HepG2 (cell line): ENCODE measurements at regions not wholly inside any gene's neighbourhood (a gene's known extent, or its start where the extent isn't known, plus 50 kb on each side); places are given as distances from the start of the nearest gene placed in this dataset.

Experiments
- ATAC-seq: fragments of 200-7000 bp; cut with Tn5 transposase; 3 replicates; pipeline ENCODE4 v1.9.1; 2020; ENCODE audit warnings: mild to moderate bottlenecking, moderate library complexity
- BruUV-seq: library from RNA; stranded (reverse); fragments of 400-500 nt; replicated peaks from 2 replicates; lab custom pipeline; 2021; lab: Mats Ljungman, UMichigan
- CTCF ChIA-PET: fragments of 300-600 bp; formaldehyde crosslinking; extraction: SDS; loops from one replicate; lab custom pipeline; 2021; ENCODE audit warnings: low total read pairs, inconsistent platforms, low intra/inter-chr PET ratio; lab: Yijun Ruan, JAX
- POLR2A ChIA-PET: fragments of 350-600 bp; sonication (Branson Sonifier 250); formaldehyde crosslinking; loops from one replicate; lab custom pipeline; 2020; ENCODE audit warnings: antibody characterized with exemption, inconsistent platforms; lab: Yijun Ruan, JAX
- DNase-seq: peaks from one replicate; pipeline ENCODE4 v3.0.0-alpha.2; 2015; ENCODE audit warnings: low spot score
- FAIRE-seq: peaks from 3 replicates; lab custom pipeline; 2011; peaks lifted over from hg19 to GRCh38; lab: Jason Lieb, UNC
- H2AFZ ChIP-seq: one replicate; pipeline ENCODE4 v1.6.1; 2011; ENCODE audit warnings: low read length, inconsistent platforms
- H3K27ac ChIP-seq: fragments of 300-600 bp; 3 replicates; pipeline ENCODE4 v1.8.0; 2011; ENCODE audit warnings: mixed run types, mild to moderate bottlenecking, mixed read lengths, low read length, inconsistent platforms; ENCODE audit not compliant: insufficient read depth; ENCODE audit errors: extremely low read length
- H3K27me3 ChIP-seq, 2 experiments: fragments of 200-600 bp in 1 of 2; 2 replicates in 1 of 2; 3 replicates in 1 of 2; pipeline versions ENCODE4 v1.6.0 to v1.8.0; 2011; ENCODE audit warnings: low read length in 2 of 2, mild to moderate bottlenecking in 2 of 2, moderate library complexity in 2 of 2, inconsistent platforms in 1 of 2; ENCODE audit not compliant: insufficient read depth in 2 of 2, control insufficient read depth in 1 of 2
- H3K36me3 ChIP-seq, 2 experiments: fragments of 200-600 bp in 1 of 2; replicated peaks in 1 of 2; 2 replicates in 1 of 2; 3 replicates in 1 of 2; pipeline versions ENCODE4 v1.5.1 to v1.8.0; 2011; ENCODE audit warnings: low read length in 2 of 2, inconsistent platforms in 1 of 2; ENCODE audit not compliant: insufficient read depth in 2 of 2, control insufficient read depth in 1 of 2
- H3K4me1 ChIP-seq: 2 replicates; pipeline ENCODE4 v1.5.1; 2012; ENCODE audit warnings: low read length, inconsistent platforms; ENCODE audit not compliant: insufficient read depth
- H3K4me2 ChIP-seq: 2 replicates; pipeline ENCODE4 v1.6.0; 2011; ENCODE audit warnings: low read depth, low read length, inconsistent platforms
- H3K4me3 ChIP-seq, 3 experiments: fragments of 200-600 bp in 1 of 3; sonication (generic), shearing (Covaris generic) in 1 of 3; replicated peaks in 1 of 3; 2 replicates each; pipeline ENCODE4 v1.5.1; 2011 to 2016; ENCODE audit warnings: low read length in 3 of 3, inconsistent platforms in 2 of 3, low read depth in 2 of 3, mild to moderate bottlenecking in 2 of 3, control low read depth in 1 of 3, mixed read lengths in 1 of 3; ENCODE audit not compliant: insufficient read depth in 1 of 3
- H3K79me2 ChIP-seq: one replicate; pipeline ENCODE4 v1.6.1; 2011; ENCODE audit warnings: low read length, inconsistent platforms; ENCODE audit not compliant: insufficient read depth
- H3K9ac ChIP-seq: 2 replicates; pipeline ENCODE4 v1.6.0; 2011; ENCODE audit warnings: mild to moderate bottlenecking, low read depth, low read length, inconsistent platforms; ENCODE audit not compliant: insufficient read depth
- H3K9me3 ChIP-seq: 2 replicates; pipeline ENCODE4 v1.5.1; 2012; ENCODE audit warnings: mild to moderate bottlenecking, low read length
- H4K20me1 ChIP-seq: 2 replicates; pipeline ENCODE4 v1.6.0; 2011; ENCODE audit warnings: inconsistent platforms, mild to moderate bottlenecking, low read length, moderate library complexity; ENCODE audit not compliant: insufficient read depth
- GRHL1 ChIP-seq: sonication (generic); formaldehyde crosslinking; conservative IDR thresholded peaks from 2 replicates; pipeline ENCODE4 v1.8.0; 2022; ENCODE audit warnings: missing genetic modification reagents
- PTBP1 ChIP-seq: fragments of 200-400 bp; formaldehyde crosslinking; IDR thresholded peaks from 2 replicates; pipeline ENCODE4 v1.6.1; 2018; ENCODE audit warnings: low read length, low read depth; ENCODE audit not compliant: poor library complexity, severe bottlenecking
- ZBTB43 ChIP-seq: sonication (generic); formaldehyde crosslinking; conservative IDR thresholded peaks from 2 replicates; pipeline ENCODE4 v1.4.0; 2020; ENCODE audit warnings: missing genetic modification reagents
- ZFYVE20 ChIP-seq: sonication (generic); formaldehyde crosslinking; IDR thresholded peaks from 2 replicates; pipeline ENCODE4 v1.8.0; 2023; ENCODE audit warnings: low read depth, mild to moderate bottlenecking, moderate library complexity, missing genetic modification reagents, borderline replicate concordance
- ZNF180 ChIP-seq: sonication (generic); formaldehyde crosslinking; IDR thresholded peaks from 2 replicates; pipeline ENCODE4 v1.4.0; 2020; ENCODE audit warnings: low read depth, missing genetic modification reagents, borderline replicate concordance
- ZNF563 ChIP-seq: sonication (generic); formaldehyde crosslinking; IDR thresholded peaks from 2 replicates; pipeline ENCODE4 v1.8.0; 2022; ENCODE audit warnings: mild to moderate bottlenecking, moderate library complexity, missing genetic modification reagents
- in situ Hi-C: cut with HindIII; loops from 2 replicates; pipeline ENCODE4 v1.10.0; 2017; ENCODE audit warnings: low pct_unique_long_range_greater_than_20kb; ENCODE audit not compliant: extremely low pct_ligation_motif_present
- intact Hi-C: fragments of 100-400 bp; cut with micrococcal nuclease; formaldehyde crosslinking; loops from one replicate; pipeline ENCODE4 v1.10.0; 2022; ENCODE audit not compliant: unreplicated experiment
- TF ChIP-seq, protein P1 (sequence below): sonication (generic); formaldehyde crosslinking; IDR thresholded peaks from 2 replicates; pipeline ENCODE4 v1.5.0; 2020; ENCODE audit warnings: mild to moderate bottlenecking, missing genetic modification reagents, borderline replicate concordance
- TF ChIP-seq, protein P2 (sequence below): sonication (generic); formaldehyde crosslinking; IDR thresholded peaks from 2 replicates; pipeline ENCODE4 v1.4.0; 2020; ENCODE audit warnings: missing genetic modification reagents, borderline replicate concordance

GRCh38 chr4:155114790-155115189, 93.6 kb upstream of the NPY2R start:
- Histone ChIP-seq H3K9ac (no peak overlapping the region), H3K4me1 (no peaks in the 10 kb centered on the region), H3K4me2 (no peak overlapping the region), H3K27ac (no peak overlapping the region), H3K4me3 (no peak overlapping the region), H3K27me3 (no peaks in the 10 kb centered on the region), H2AFZ (no peak overlapping the region), H4K20me1 (no peaks in the 10 kb centered on the region), H3K79me2 (no peaks in the 10 kb centered on the region), H3K9me3 (peaks cover 11% of the 10 kb centered on the region), H3K36me3 (no peaks in the 10 kb centered on the region)
- CTCF ChIA-PET, result no interaction called here
- in situ Hi-C loops (no loop called here), intact Hi-C loops (no loop called here)
- ATAC-seq (no peak), FAIRE-seq (no peak), DNase-seq (no peak)
- BruUV-seq, result no TSS peak
- POLR2A ChIA-PET, result no interaction called here
- TF ChIP-seq, protein P1, sequence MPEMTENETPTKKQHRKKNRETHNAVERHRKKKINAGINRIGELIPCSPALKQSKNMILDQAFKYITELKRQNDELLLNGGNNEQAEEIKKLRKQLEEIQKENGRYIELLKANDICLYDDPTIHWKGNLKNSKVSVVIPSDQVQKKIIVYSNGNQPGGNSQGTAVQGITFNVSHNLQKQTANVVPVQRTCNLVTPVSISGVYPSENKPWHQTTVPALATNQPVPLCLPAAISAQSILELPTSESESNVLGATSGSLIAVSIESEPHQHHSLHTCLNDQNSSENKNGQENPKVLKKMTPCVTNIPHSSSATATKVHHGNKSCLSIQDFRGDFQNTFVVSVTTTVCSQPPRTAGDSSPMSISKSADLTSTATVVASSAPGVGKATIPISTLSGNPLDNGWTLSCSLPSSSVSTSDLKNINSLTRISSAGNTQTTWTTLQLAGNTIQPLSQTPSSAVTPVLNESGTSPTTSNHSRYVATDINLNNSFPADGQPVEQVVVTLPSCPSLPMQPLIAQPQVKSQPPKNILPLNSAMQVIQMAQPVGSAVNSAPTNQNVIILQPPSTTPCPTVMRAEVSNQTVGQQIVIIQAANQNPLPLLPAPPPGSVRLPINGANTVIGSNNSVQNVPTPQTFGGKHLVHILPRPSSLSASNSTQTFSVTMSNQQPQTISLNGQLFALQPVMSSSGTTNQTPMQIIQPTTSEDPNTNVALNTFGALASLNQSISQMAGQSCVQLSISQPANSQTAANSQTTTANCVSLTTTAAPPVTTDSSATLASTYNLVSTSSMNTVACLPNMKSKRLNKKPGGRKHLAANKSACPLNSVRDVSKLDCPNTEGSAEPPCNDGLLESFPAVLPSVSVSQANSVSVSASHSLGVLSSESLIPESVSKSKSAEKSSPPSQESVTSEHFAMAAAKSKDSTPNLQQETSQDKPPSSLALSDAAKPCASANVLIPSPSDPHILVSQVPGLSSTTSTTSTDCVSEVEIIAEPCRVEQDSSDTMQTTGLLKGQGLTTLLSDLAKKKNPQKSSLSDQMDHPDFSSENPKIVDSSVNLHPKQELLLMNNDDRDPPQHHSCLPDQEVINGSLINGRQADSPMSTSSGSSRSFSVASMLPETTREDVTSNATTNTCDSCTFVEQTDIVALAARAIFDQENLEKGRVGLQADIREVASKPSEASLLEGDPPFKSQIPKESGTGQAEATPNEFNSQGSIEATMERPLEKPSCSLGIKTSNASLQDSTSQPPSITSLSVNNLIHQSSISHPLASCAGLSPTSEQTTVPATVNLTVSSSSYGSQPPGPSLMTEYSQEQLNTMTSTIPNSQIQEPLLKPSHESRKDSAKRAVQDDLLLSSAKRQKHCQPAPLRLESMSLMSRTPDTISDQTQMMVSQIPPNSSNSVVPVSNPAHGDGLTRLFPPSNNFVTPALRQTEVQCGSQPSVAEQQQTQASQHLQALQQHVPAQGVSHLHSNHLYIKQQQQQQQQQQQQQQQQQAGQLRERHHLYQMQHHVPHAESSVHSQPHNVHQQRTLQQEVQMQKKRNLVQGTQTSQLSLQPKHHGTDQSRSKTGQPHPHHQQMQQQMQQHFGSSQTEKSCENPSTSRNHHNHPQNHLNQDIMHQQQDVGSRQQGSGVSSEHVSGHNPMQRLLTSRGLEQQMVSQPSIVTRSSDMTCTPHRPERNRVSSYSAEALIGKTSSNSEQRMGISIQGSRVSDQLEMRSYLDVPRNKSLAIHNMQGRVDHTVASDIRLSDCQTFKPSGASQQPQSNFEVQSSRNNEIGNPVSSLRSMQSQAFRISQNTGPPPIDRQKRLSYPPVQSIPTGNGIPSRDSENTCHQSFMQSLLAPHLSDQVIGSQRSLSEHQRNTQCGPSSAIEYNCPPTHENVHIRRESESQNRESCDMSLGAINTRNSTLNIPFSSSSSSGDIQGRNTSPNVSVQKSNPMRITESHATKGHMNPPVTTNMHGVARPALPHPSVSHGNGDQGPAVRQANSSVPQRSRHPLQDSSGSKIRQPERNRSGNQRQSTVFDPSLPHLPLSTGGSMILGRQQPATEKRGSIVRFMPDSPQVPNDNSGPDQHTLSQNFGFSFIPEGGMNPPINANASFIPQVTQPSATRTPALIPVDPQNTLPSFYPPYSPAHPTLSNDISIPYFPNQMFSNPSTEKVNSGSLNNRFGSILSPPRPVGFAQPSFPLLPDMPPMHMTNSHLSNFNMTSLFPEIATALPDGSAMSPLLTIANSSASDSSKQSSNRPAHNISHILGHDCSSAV (CRISPR knock-in tag), result no peak
- TF ChIP-seq PTBP1 (no peak), ZFYVE20 (CRISPR knock-in tag) (no peak), ZNF180 (no peak), ZNF563 (no peak), GRHL1 (CRISPR knock-in tag) (no peak), ZBTB43 (no peak)
- TF ChIP-seq, protein P2, sequence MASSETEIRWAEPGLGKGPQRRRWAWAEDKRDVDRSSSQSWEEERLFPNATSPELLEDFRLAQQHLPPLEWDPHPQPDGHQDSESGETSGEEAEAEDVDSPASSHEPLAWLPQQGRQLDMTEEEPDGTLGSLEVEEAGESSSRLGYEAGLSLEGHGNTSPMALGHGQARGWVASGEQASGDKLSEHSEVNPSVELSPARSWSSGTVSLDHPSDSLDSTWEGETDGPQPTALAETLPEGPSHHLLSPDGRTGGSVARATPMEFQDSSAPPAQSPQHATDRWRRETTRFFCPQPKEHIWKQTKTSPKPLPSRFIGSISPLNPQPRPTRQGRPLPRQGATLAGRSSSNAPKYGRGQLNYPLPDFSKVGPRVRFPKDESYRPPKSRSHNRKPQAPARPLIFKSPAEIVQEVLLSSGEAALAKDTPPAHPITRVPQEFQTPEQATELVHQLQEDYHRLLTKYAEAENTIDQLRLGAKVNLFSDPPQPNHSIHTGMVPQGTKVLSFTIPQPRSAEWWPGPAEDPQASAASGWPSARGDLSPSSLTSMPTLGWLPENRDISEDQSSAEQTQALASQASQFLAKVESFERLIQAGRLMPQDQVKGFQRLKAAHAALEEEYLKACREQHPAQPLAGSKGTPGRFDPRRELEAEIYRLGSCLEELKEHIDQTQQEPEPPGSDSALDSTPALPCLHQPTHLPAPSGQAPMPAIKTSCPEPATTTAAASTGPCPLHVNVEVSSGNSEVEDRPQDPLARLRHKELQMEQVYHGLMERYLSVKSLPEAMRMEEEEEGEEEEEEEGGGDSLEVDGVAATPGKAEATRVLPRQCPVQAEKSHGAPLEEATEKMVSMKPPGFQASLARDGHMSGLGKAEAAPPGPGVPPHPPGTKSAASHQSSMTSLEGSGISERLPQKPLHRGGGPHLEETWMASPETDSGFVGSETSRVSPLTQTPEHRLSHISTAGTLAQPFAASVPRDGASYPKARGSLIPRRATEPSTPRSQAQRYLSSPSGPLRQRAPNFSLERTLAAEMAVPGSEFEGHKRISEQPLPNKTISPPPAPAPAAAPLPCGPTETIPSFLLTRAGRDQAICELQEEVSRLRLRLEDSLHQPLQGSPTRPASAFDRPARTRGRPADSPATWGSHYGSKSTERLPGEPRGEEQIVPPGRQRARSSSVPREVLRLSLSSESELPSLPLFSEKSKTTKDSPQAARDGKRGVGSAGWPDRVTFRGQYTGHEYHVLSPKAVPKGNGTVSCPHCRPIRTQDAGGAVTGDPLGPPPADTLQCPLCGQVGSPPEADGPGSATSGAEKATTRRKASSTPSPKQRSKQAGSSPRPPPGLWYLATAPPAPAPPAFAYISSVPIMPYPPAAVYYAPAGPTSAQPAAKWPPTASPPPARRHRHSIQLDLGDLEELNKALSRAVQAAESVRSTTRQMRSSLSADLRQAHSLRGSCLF (CRISPR knock-in tag), result no peak
